CD14-positive monocyte (primary cell): ENCODE measurements at regions not wholly inside any gene's neighbourhood (a gene's known extent, or its start where the extent isn't known, plus 50 kb on each side); places are given as distances from the start of the nearest gene placed in this dataset.

Source experiments
- DNase-seq, 3 donors: peaks; one replicate each; pipeline ENCODE4 v3.0.0-alpha.2; 2011 to 2022
- H2AFZ ChIP-seq: 2 replicates; pipeline ENCODE4 v1.6.0; 2012; ENCODE audit warnings: mild to moderate bottlenecking, low read depth, low read length, inconsistent platforms; ENCODE audit not compliant: insufficient read depth, poor library complexity, severe bottlenecking
- H3K27ac ChIP-seq, 2 donors: 1 replicate in 1 of 2; 2 replicates in 1 of 2; pipeline ENCODE4 v1.5.1; 2012 to 2013; ENCODE audit warnings: low read length in 2 of 2, control low read depth in 1 of 2, inconsistent platforms in 1 of 2, low read depth in 1 of 2, mild to moderate bottlenecking in 1 of 2
- H3K27me3 ChIP-seq, 2 donors: one replicate each; pipeline versions ENCODE4 v1.6.0 to v1.6.1; 2011 to 2013; ENCODE audit warnings: low read length in 2 of 2; ENCODE audit not compliant: control insufficient read depth in 2 of 2, insufficient read depth in 2 of 2
- H3K36me3 ChIP-seq, 2 donors: replicated peaks in 1 of 2; 1 replicate in 1 of 2; 2 replicates in 1 of 2; pipeline versions ENCODE4 v1.5.1 to v1.6.1; 2012 to 2013; ENCODE audit warnings: low read length in 2 of 2, control low read depth in 1 of 2, inconsistent platforms in 1 of 2, mild to moderate bottlenecking in 1 of 2; ENCODE audit not compliant: insufficient read depth in 2 of 2, control insufficient read depth in 1 of 2
- H3K4me1 ChIP-seq, 2 donors: 1 replicate in 1 of 2; 2 replicates in 1 of 2; pipeline versions ENCODE4 v1.5.1 to v1.6.1; 2012 to 2013; ENCODE audit warnings: low read length in 2 of 2, control low read depth in 1 of 2, inconsistent platforms in 1 of 2, mild to moderate bottlenecking in 1 of 2, moderate library complexity in 1 of 2; ENCODE audit not compliant: insufficient read depth in 2 of 2, control insufficient read depth in 1 of 2
- H3K4me2 ChIP-seq: replicated peaks from 2 replicates; pipeline ENCODE3; 2012; ENCODE audit warnings: low read length, moderate library complexity, mild to moderate bottlenecking; ENCODE audit not compliant: poor library complexity, severe bottlenecking; ENCODE audit errors: extremely low read depth
- H3K4me3 ChIP-seq, 3 experiments: fragments of 200-600 bp in 1 of 3; sonication (generic) in 1 of 3; replicated peaks in 1 of 3; 1 replicate in 2 of 3; 2 replicates in 1 of 3; pipeline ENCODE4 v1.5.1; 2011 to 2013; ENCODE audit warnings: low read length in 3 of 3, mild to moderate bottlenecking in 3 of 3, control low read depth in 2 of 3, low read depth in 2 of 3, inconsistent platforms in 1 of 3, moderate library complexity in 1 of 3
- H3K79me2 ChIP-seq: 2 replicates; pipeline ENCODE4 v1.6.0; 2012; ENCODE audit warnings: mild to moderate bottlenecking, control low read depth, inconsistent platforms, low read length, moderate library complexity; ENCODE audit not compliant: insufficient read depth
- H3K9ac ChIP-seq: 2 replicates; pipeline ENCODE4 v1.6.0; 2017; ENCODE audit warnings: low read length, mild to moderate bottlenecking; ENCODE audit not compliant: insufficient read depth, poor library complexity, severe bottlenecking
- H3K9me3 ChIP-seq, 2 donors: replicated peaks in 1 of 2; 1 replicate in 1 of 2; 2 replicates in 1 of 2; pipeline versions ENCODE4 v1.5.1 to v1.6.1; 2012 to 2013; ENCODE audit warnings: low read length in 2 of 2, control low read depth in 1 of 2; ENCODE audit not compliant: control insufficient read depth in 1 of 2, insufficient read depth in 1 of 2
- H4K20me1 ChIP-seq: 2 replicates; pipeline ENCODE4 v1.6.0; 2012; ENCODE audit warnings: mild to moderate bottlenecking, low read length, control low read depth, moderate library complexity; ENCODE audit not compliant: insufficient read depth
- H3K27ac Mint-ChIP-seq, 7 donors: one replicate each; pipeline ENCODE4 v1.8.0; 2020; ENCODE audit warnings: mild to moderate bottlenecking in 7 of 7, mixed read lengths in 7 of 7, moderate library complexity in 6 of 7, inconsistent platforms in 2 of 7
- H3K27me3 Mint-ChIP-seq, 3 donors: one replicate each; pipeline ENCODE4 v1.8.0; 2021 to 2022; ENCODE audit warnings: low read depth in 3 of 3, mild to moderate bottlenecking in 3 of 3, mixed read lengths in 3 of 3, moderate library complexity in 3 of 3, inconsistent platforms in 1 of 3
- H3K36me3 Mint-ChIP-seq, 2 donors: one replicate each; pipeline ENCODE4 v1.8.0; 2020; ENCODE audit warnings: mixed read lengths in 2 of 2, inconsistent platforms in 1 of 2, mild to moderate bottlenecking in 1 of 2
- H3K4me1 Mint-ChIP-seq: one replicate; pipeline ENCODE4 v1.8.0; 2020; ENCODE audit warnings: mild to moderate bottlenecking, mixed read lengths
- H3K4me3 Mint-ChIP-seq, 2 donors: one replicate each; pipeline ENCODE4 v1.8.0; 2020; ENCODE audit warnings: mild to moderate bottlenecking in 2 of 2, mixed read lengths in 2 of 2, moderate library complexity in 1 of 2
- H3K9me3 Mint-ChIP-seq, 7 donors: one replicate each; pipeline ENCODE4 v1.8.0; 2020 to 2022; ENCODE audit warnings: mixed read lengths in 7 of 7, mild to moderate bottlenecking in 6 of 7, moderate library complexity in 6 of 7, inconsistent platforms in 2 of 7
- CTCF ChIP-seq: fragments of 200-600 bp; IDR thresholded peaks from one replicate; pipeline ENCODE4 v1.8.0; 2022; ENCODE audit warnings: antibody characterized with exemption, mild to moderate bottlenecking
- WGBS: methylation state at CpG from one replicate; pipeline ENCODE4 v1.1.5; 2013; ENCODE audit warnings: missing lambda C conversion rate; ENCODE audit not compliant: insufficient coverage; 5-methylcytosine and 5-hydroxymethylcytosine counted together
- intact Hi-C, 2 donors: fragments of 100-400 bp; cut with micrococcal nuclease; formaldehyde crosslinking; loops; one replicate each; pipeline versions ENCODE4 v1.15.0 to v1.15.1; 2023

GRCh38 chr6:62737792-62738191 is 451.8 kb upstream of the KHDRBS2 start:
- Histone ChIP-seq H3K36me3 (no peaks in the 10 kb centered on the region), H3K4me1 (no peaks in the 10 kb centered on the region), H3K79me2 (no peaks in the 10 kb centered on the region), H3K27me3 (no peaks in the 10 kb centered on the region), H4K20me1 (no peaks in the 10 kb centered on the region), H3K4me2 (no peak overlapping the region), H2AFZ (no peak overlapping the region), H3K4me3 (no peak overlapping the region), H3K9me3 (peaks cover 15 to 16% of the 10 kb centered on the region in 2 donors), H3K9ac (no peak overlapping the region), H3K27ac (no peak overlapping the region)
- Mint-ChIP-seq H3K36me3 (no peaks in the 10 kb centered on the region), H3K4me3 (no peak overlapping the region), H3K27ac (no peak overlapping the region), H3K27me3 (no peaks in the 10 kb centered on the region), H3K9me3 (peaks cover 0 to 15% (median 8%) of the 10 kb centered on the region in 7 donors), H3K4me1 (no peaks in the 10 kb centered on the region)
- intact Hi-C loops: no loop called here
- TF ChIP-seq CTCF: no peak
- no peak for DNase-seq
- no CpG with 5 or more reads among the region's 2 CpGs for WGBS

- Mint-ChIP-seq H3K36me3 (no peaks in the 10 kb centered on the region), H3K4me3 (no peak overlapping the region), H3K27ac (no peak overlapping the region), H3K9me3 (peaks cover 1 to 13% (median 3%) of the 10 kb centered on the region in 7 donors), H3K4me1 (no peaks in the 10 kb centered on the region), H3K27me3 (no peaks in the 10 kb centered on the region)
- no peak for TF ChIP-seq CTCF
- H3K27ac ChIP-seq: no peak overlapping the region
- no peak overlapping the region for H3K4me3 ChIP-seq
- H3K36me3 ChIP-seq: no peaks in the 10 kb centered on the region
- intact Hi-C loops: no loop called here
- no peaks in the 10 kb centered on the region for H3K79me2 ChIP-seq
- H4K20me1 ChIP-seq: no peaks in the 10 kb centered on the region
- H3K4me2 ChIP-seq: no peak overlapping the region
- H3K9me3 ChIP-seq: peaks cover 0 to 4% of the 10 kb centered on the region in 2 donors
- no peaks in the 10 kb centered on the region for H3K4me1 ChIP-seq
- WGBS: no CpG with 5 or more reads among the region's 2 CpGs
- H3K27me3 ChIP-seq: no peaks in the 10 kb centered on the region
- H2AFZ ChIP-seq: no peak overlapping the region
- H3K9ac ChIP-seq: no peak overlapping the region
- no peak for DNase-seq
These were observed 435.4 kb upstream of the KHDRBS2 start for GRCh38 chr6:62721408-62721807.
